NT2/D1 (cell line): ENCODE measurements at regions not wholly inside any gene's neighbourhood (a gene's known extent, or its start where the extent isn't known, plus 50 kb on each side); places are given as distances from the start of the nearest gene placed in this dataset.

Experiments
- YY1 ChIP-seq: IDR thresholded peaks from 2 replicates; pipeline ENCODE4 v1.6.1; 2011; ENCODE audit not compliant: insufficient read length, insufficient read depth
- ZNF274 ChIP-seq: IDR thresholded peaks from 2 replicates; pipeline ENCODE4 v1.6.1; 2011; ENCODE audit warnings: mild to moderate bottlenecking, low read depth, low read length

GRCh38 chr2:180219491-180219890 lies 212.4 kb upstream of the CWC22 start:
- TF ChIP-seq ZNF274 (no peak), YY1 (no peak)
